Endothelial cell of umbilical vein (primary cell): ENCODE measurements at regions not wholly inside any gene's neighbourhood (a gene's known extent, or its start where the extent isn't known, plus 50 kb on each side); places are given as distances from the start of the nearest gene placed in this dataset.

Experiments used
- BruUV-seq: library from RNA; stranded (reverse); fragments of 400-500 nt; replicated peaks from 2 replicates; lab custom pipeline; 2021; lab: Mats Ljungman, UMichigan
- CTCF ChIA-PET: fragments of 300-600, 350-600 bp; sonication (Branson Sonifier 250); formaldehyde crosslinking; loops from one replicate; lab custom pipeline; 2021; ENCODE audit warnings: antibody characterized with exemption, inconsistent platforms; lab: Charles Lee
- POLR2A ChIA-PET: fragments of 300-600, 350-600 bp; sonication (Branson Sonifier 250); formaldehyde crosslinking; loops from one replicate; lab custom pipeline; 2021; ENCODE audit warnings: antibody characterized with exemption, inconsistent platforms; lab: Charles Lee
- DNase-seq: peaks from one replicate; pipeline ENCODE4 v3.0.0-alpha.2; 2011; ENCODE audit warnings: low read depth, low spot score
- FAIRE-seq: peaks from 2 replicates; lab custom pipeline; 2011; peaks lifted over from hg19 to GRCh38; lab: Jason Lieb, UNC
- H2AFZ ChIP-seq: 2 replicates; pipeline ENCODE4 v1.6.0; 2012; ENCODE audit warnings: low read depth, low read length, control low read depth, inconsistent platforms
- H3K27ac ChIP-seq: 2 replicates; pipeline ENCODE4 v1.5.1; 2011; ENCODE audit warnings: low read depth, mild to moderate bottlenecking, control low read depth, low read length, moderate library complexity; ENCODE audit not compliant: insufficient read depth
- H3K27me3 ChIP-seq, 2 experiments: 2 replicates each; pipeline versions ENCODE4 v1.6.0 to v1.6.1; 2011; ENCODE audit warnings: low read length in 2 of 2, mixed read lengths in 1 of 2; ENCODE audit not compliant: control insufficient read depth in 2 of 2, insufficient read depth in 2 of 2
- H3K36me3 ChIP-seq, 2 experiments: 2 replicates in 1 of 2; 3 replicates in 1 of 2; pipeline ENCODE4 v1.5.1; 2011; ENCODE audit warnings: low read length in 2 of 2, mild to moderate bottlenecking in 1 of 2, moderate library complexity in 1 of 2; ENCODE audit not compliant: control insufficient read depth in 2 of 2, insufficient read depth in 2 of 2; ENCODE audit errors: extremely low read depth in 1 of 2
- H3K4me1 ChIP-seq: 3 replicates; pipeline ENCODE4 v1.5.1; 2011; ENCODE audit warnings: mild to moderate bottlenecking, low read length; ENCODE audit not compliant: control insufficient read depth, insufficient read depth; ENCODE audit errors: extremely low read depth
- H3K4me2 ChIP-seq: 2 replicates; pipeline ENCODE4 v1.6.1; 2011; ENCODE audit warnings: low read length, control low read depth, mixed read lengths; ENCODE audit not compliant: insufficient read depth
- H3K4me3 ChIP-seq, 3 experiments: fragments of 200-600 bp in 1 of 3; sonication (generic), shearing (Covaris generic) in 1 of 3; replicated peaks in 1 of 3; 2 replicates each; pipeline ENCODE4 v1.5.1; 2011 to 2016; ENCODE audit warnings: control low read depth in 3 of 3, low read length in 3 of 3, mild to moderate bottlenecking in 2 of 3, inconsistent platforms in 1 of 3, low read depth in 1 of 3, moderate library complexity in 1 of 3; ENCODE audit not compliant: insufficient read depth in 1 of 3
- H3K79me2 ChIP-seq: 2 replicates; pipeline ENCODE4 v1.6.0; 2012; ENCODE audit warnings: low read length, inconsistent platforms; ENCODE audit not compliant: control insufficient read depth, insufficient read depth
- H3K9ac ChIP-seq: replicated peaks from 2 replicates; pipeline ENCODE3; 2011; ENCODE audit warnings: low read length, control low read depth; ENCODE audit not compliant: insufficient read depth; ENCODE audit errors: extremely low read depth
- H3K9me1 ChIP-seq: replicated peaks from 3 replicates; pipeline ENCODE4 v1.6.0; 2011; ENCODE audit warnings: mild to moderate bottlenecking, low read length; ENCODE audit not compliant: control insufficient read depth, insufficient read depth; ENCODE audit errors: extremely low read depth
- H3K9me3 ChIP-seq: replicated peaks from 2 replicates; pipeline ENCODE4 v1.5.1; 2012; ENCODE audit warnings: low read length, inconsistent platforms; ENCODE audit not compliant: control insufficient read depth, insufficient read depth
- H4K20me1 ChIP-seq: replicated peaks from 2 replicates; pipeline ENCODE3; 2011; ENCODE audit warnings: mild to moderate bottlenecking, low read length; ENCODE audit not compliant: control insufficient read depth, insufficient read depth; ENCODE audit errors: extremely low read depth
- EZH2 ChIP-seq: IDR thresholded peaks from 2 replicates; pipeline ENCODE4 v1.6.1; 2012; ENCODE audit warnings: borderline replicate concordance, low read depth, mild to moderate bottlenecking, moderate library complexity, low read length, inconsistent platforms; ENCODE audit not compliant: severe bottlenecking
- FOS ChIP-seq: IDR thresholded peaks from 2 replicates; pipeline ENCODE4 v1.6.1; 2011; ENCODE audit warnings: mild to moderate bottlenecking, low read length, moderate library complexity, borderline replicate concordance; ENCODE audit not compliant: insufficient read depth
- GATA2 ChIP-seq: IDR thresholded peaks from 2 replicates; pipeline ENCODE4 v1.7.0; 2011; ENCODE audit warnings: low read depth, mild to moderate bottlenecking, moderate library complexity, mixed read lengths, low read length; ENCODE audit not compliant: insufficient read length, insufficient read depth
- JUN ChIP-seq: IDR thresholded peaks from 2 replicates; pipeline ENCODE4 v1.6.1; 2011; ENCODE audit warnings: borderline replicate concordance, low read depth; ENCODE audit not compliant: insufficient read length, insufficient read depth
- MYC ChIP-seq: IDR thresholded peaks from one replicate; pipeline ENCODE4 v1.6.1; 2011; ENCODE audit warnings: mild to moderate bottlenecking, low read depth, low read length
- POLR2A ChIP-seq: IDR thresholded peaks from 2 replicates; pipeline ENCODE4 v1.6.1; 2012; ENCODE audit warnings: low read depth, mild to moderate bottlenecking, control low read depth, low read length
- POLR2AphosphoS5 ChIP-seq: IDR thresholded peaks from 2 replicates; pipeline ENCODE4 v1.6.1; 2012; ENCODE audit warnings: low read depth, mild to moderate bottlenecking, control low read depth, low read length, moderate library complexity; ENCODE audit not compliant: insufficient read depth
- dilution Hi-C: fragments of 300-500 bp; cut with MboI; formaldehyde crosslinking; loops from one replicate; pipeline ENCODE4 v1.15.0; 2019; ENCODE audit warnings: low sequenced_read_pairs; ENCODE audit not compliant: extremely low pct_ligation_motif_present
- intact Hi-C: fragments of 100-400 bp; cut with micrococcal nuclease; formaldehyde crosslinking; loops from one replicate; pipeline ENCODE4 v1.10.0; 2022
- TF ChIP-seq, protein P1 (sequence below): IDR thresholded peaks from 2 replicates; pipeline ENCODE4 v1.6.1; 2011; ENCODE audit not compliant: insufficient read depth, insufficient read length
- TF ChIP-seq, protein P2 (sequence below), 2 donors: IDR thresholded peaks; 1 replicate in 1 of 2; 2 replicates in 1 of 2; pipeline ENCODE4 v1.5.1; 2011; ENCODE audit warnings: low read length in 2 of 2, mild to moderate bottlenecking in 2 of 2, moderate library complexity in 2 of 2, control low read depth in 1 of 2, inconsistent platforms in 1 of 2, low read depth in 1 of 2; ENCODE audit not compliant: insufficient read depth in 1 of 2; ENCODE audit errors: extremely low read depth in 1 of 2

DNA sequence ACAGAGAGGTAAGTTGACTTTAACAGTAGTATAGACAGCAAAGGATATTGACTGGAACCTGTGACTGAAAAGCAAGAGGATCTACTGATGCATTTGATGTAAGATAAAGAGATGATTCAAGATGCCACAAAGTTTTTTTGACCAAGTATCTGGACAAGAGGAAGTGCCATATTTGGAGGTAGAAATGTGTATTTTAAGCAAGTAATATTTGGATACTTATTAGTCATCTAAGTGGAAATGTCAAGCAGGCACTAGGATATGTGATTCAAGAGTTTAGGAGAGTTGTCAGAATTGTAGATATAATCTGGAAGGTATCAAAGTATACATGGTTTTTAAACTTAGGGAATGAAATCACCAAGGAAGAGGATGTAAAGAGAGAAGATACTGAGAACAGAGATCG lies 686.1 kb upstream of the CHD1 start:
- TF ChIP-seq MYC (no peak), POLR2A (no peak), POLR2AphosphoS5 (no peak), JUN (no peak), EZH2 (no peak), FOS (no peak), GATA2 (no peak)
- TF ChIP-seq, protein P1, sequence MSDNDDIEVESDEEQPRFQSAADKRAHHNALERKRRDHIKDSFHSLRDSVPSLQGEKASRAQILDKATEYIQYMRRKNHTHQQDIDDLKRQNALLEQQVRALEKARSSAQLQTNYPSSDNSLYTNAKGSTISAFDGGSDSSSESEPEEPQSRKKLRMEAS: no peak
- TF ChIP-seq, protein P2, sequence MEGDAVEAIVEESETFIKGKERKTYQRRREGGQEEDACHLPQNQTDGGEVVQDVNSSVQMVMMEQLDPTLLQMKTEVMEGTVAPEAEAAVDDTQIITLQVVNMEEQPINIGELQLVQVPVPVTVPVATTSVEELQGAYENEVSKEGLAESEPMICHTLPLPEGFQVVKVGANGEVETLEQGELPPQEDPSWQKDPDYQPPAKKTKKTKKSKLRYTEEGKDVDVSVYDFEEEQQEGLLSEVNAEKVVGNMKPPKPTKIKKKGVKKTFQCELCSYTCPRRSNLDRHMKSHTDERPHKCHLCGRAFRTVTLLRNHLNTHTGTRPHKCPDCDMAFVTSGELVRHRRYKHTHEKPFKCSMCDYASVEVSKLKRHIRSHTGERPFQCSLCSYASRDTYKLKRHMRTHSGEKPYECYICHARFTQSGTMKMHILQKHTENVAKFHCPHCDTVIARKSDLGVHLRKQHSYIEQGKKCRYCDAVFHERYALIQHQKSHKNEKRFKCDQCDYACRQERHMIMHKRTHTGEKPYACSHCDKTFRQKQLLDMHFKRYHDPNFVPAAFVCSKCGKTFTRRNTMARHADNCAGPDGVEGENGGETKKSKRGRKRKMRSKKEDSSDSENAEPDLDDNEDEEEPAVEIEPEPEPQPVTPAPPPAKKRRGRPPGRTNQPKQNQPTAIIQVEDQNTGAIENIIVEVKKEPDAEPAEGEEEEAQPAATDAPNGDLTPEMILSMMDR (IDR thresholded peaks at IDR 0.05; ENCODE audit: extremely low read depth in 1 of 2, insufficient read depth in 1 of 2, low read depth in 1 of 2, low read length in 2 of 2): no peak
- no peaks in the 10 kb centered on the region for H3K9me1 ChIP-seq
- no peaks in the 10 kb centered on the region for H3K27me3 ChIP-seq
- H3K27ac ChIP-seq: no peak overlapping the region
- no peak overlapping the region for H3K4me3 ChIP-seq
- no TSS peak for BruUV-seq
- H3K9ac ChIP-seq: no peak overlapping the region
- intact Hi-C loops (no loop called here), dilution Hi-C loops (no loop called here)
- CTCF ChIA-PET: no interaction called here
- H3K36me3 ChIP-seq: no peaks in the 10 kb centered on the region
- FAIRE-seq: no peak
- H2AFZ ChIP-seq: no peak overlapping the region
- H3K79me2 ChIP-seq: no peaks in the 10 kb centered on the region
- H3K4me1 ChIP-seq: no peaks in the 10 kb centered on the region
- H3K9me3 ChIP-seq: no peaks in the 10 kb centered on the region
- DNase-seq: no peak
- H4K20me1 ChIP-seq: no peaks in the 10 kb centered on the region
- no peak overlapping the region for H3K4me2 ChIP-seq
- POLR2A ChIA-PET: no interaction called here
